ENCODE measurements at regions not wholly inside any gene's neighbourhood (a gene's known extent, or its start where the extent isn't known, plus 50 kb on each side); places are given as distances from the start of the nearest gene placed in this dataset.

DNA sequence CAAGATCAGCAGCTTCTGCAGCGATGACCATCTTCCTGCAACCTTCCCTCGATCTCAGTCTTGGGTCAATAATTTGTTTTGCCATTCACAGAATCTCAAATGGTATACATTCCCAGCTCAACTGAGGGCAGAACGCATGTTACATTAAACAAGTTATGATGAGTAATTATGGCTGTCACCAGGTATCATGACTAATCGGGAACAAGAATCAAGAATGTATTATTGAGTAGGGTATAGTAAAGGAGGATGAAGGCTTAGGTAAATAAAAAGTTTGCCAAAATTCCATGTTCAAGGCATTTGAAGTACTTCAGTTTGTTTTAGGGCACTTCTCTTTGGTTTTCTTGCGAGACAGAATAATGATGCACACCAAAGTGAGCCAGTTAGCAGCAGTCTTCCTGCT lies 194.1 kb downstream of the SH2D1A start:
- TF ChIP-seq, protein P1, sequence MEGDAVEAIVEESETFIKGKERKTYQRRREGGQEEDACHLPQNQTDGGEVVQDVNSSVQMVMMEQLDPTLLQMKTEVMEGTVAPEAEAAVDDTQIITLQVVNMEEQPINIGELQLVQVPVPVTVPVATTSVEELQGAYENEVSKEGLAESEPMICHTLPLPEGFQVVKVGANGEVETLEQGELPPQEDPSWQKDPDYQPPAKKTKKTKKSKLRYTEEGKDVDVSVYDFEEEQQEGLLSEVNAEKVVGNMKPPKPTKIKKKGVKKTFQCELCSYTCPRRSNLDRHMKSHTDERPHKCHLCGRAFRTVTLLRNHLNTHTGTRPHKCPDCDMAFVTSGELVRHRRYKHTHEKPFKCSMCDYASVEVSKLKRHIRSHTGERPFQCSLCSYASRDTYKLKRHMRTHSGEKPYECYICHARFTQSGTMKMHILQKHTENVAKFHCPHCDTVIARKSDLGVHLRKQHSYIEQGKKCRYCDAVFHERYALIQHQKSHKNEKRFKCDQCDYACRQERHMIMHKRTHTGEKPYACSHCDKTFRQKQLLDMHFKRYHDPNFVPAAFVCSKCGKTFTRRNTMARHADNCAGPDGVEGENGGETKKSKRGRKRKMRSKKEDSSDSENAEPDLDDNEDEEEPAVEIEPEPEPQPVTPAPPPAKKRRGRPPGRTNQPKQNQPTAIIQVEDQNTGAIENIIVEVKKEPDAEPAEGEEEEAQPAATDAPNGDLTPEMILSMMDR (IDR thresholded peaks at IDR 0.05), result no peak
- TF ChIP-seq POLR2AphosphoS5 (IDR thresholded peaks at IDR 0.05; ENCODE audit: insufficient read depth in 1 of 2, low read depth in 1 of 2), result no peak

Data from vagina (tissue), 2 donors.